B cell (primary cell): ENCODE measurements at regions not wholly inside any gene's neighbourhood (a gene's known extent, or its start where the extent isn't known, plus 50 kb on each side); places are given as distances from the start of the nearest gene placed in this dataset.

ENCODE experiments used
- ATAC-seq: fragments of 200-7000 bp; cut with Tn5 transposase; one replicate; pipeline ENCODE4 v1.10.0; 2021; ENCODE audit warnings: low read depth, mild to moderate bottlenecking, moderate number of reproducible peaks, moderate library complexity
- CTCF ChIA-PET: fragments of 350-600 bp; sonication (Branson Sonifier 250); formaldehyde crosslinking; loops from one replicate; lab custom pipeline; 2021; ENCODE audit warnings: antibody characterized with exemption, inconsistent platforms; lab: Charles Lee
- POLR2A ChIA-PET: fragments of 350-600 bp; sonication (Branson Sonifier 250); formaldehyde crosslinking; loops from one replicate; lab custom pipeline; 2021; ENCODE audit warnings: antibody characterized with exemption; lab: Charles Lee
- DNase-seq: peaks from one replicate; pipeline ENCODE4 v3.0.0; 2013
- H2AFZ ChIP-seq: 2 replicates; pipeline ENCODE4 v1.6.1; 2012; ENCODE audit warnings: mild to moderate bottlenecking, low read depth, low read length; ENCODE audit not compliant: insufficient read depth, poor library complexity, severe bottlenecking
- H3K27ac ChIP-seq, 2 donors: 1 replicate in 1 of 2; 2 replicates in 1 of 2; pipeline ENCODE4 v1.5.1; 2012 to 2013; ENCODE audit warnings: low read length in 2 of 2, mild to moderate bottlenecking in 2 of 2, moderate library complexity in 1 of 2
- H3K27me3 ChIP-seq, 4 experiments: fragments of 200-600 bp in 1 of 4; sonication (generic) in 1 of 4; replicated peaks in 1 of 4; 1 replicate in 2 of 4; 2 replicates in 2 of 4; pipeline versions ENCODE4 v1.6.1 to v1.7.0; 2013 to 2016; ENCODE audit warnings: low read length in 3 of 4, mild to moderate bottlenecking in 2 of 4, mixed read lengths in 1 of 4, moderate library complexity in 1 of 4; ENCODE audit not compliant: insufficient read depth in 4 of 4, control insufficient read depth in 3 of 4; ENCODE audit errors: control extremely low read depth in 1 of 4
- H3K36me3 ChIP-seq, 2 experiments: replicated peaks in 1 of 2; 1 replicate in 1 of 2; 2 replicates in 1 of 2; pipeline versions ENCODE4 v1.6.1 to v1.7.1; 2013; ENCODE audit warnings: low read length in 1 of 2; ENCODE audit not compliant: insufficient read depth in 2 of 2, control insufficient read depth in 1 of 2; ENCODE audit errors: control extremely low read depth in 1 of 2, extremely low read depth in 1 of 2
- H3K4me1 ChIP-seq, 2 donors: fragments of 200-600 bp in 1 of 2; sonication (generic) in 1 of 2; 1 replicate in 1 of 2; 2 replicates in 1 of 2; pipeline versions ENCODE4 v1.5.1 to v1.6.1; 2013 to 2017; ENCODE audit warnings: low read length in 2 of 2; ENCODE audit not compliant: control insufficient read depth in 2 of 2, insufficient read depth in 2 of 2
- H3K4me2 ChIP-seq: replicated peaks from 2 replicates; pipeline ENCODE3; 2012; ENCODE audit warnings: mild to moderate bottlenecking, low read depth, low read length; ENCODE audit not compliant: poor library complexity, severe bottlenecking
- H3K4me3 ChIP-seq, 5 experiments: fragments of 200-600 bp in 1 of 5; sonication (generic) in 1 of 5; 1 replicate in 3 of 5; 2 replicates in 2 of 5; pipeline versions ENCODE4 v1.5.1 to v1.7.0; 2011 to 2016; ENCODE audit warnings: low read length in 4 of 5, mild to moderate bottlenecking in 4 of 5, low read depth in 2 of 5, control low read depth in 1 of 5, moderate library complexity in 1 of 5; ENCODE audit not compliant: insufficient read depth in 1 of 5; ENCODE audit errors: control extremely low read depth in 1 of 5, extremely low read depth in 1 of 5
- H3K79me2 ChIP-seq: fragments of 200-600 bp; sonication (generic); one replicate; pipeline ENCODE4 v1.6.0; 2016; ENCODE audit warnings: low read length; ENCODE audit not compliant: control insufficient read depth, insufficient read depth
- H3K9ac ChIP-seq: fragments of 200-600 bp; sonication (generic); 2 replicates; pipeline ENCODE4 v1.6.1; 2017; ENCODE audit warnings: mild to moderate bottlenecking, low read length, moderate library complexity
- H3K9me3 ChIP-seq, 3 donors: one replicate each; pipeline versions ENCODE4 v1.6.1 to v1.7.1; 2013; ENCODE audit warnings: low read length in 2 of 3; ENCODE audit not compliant: control insufficient read depth in 2 of 3, insufficient read depth in 1 of 3; ENCODE audit errors: control extremely low read depth in 1 of 3
- H4K20me1 ChIP-seq: 2 replicates; pipeline ENCODE4 v1.6.0; 2012; ENCODE audit warnings: mild to moderate bottlenecking, low read length; ENCODE audit not compliant: insufficient read depth, control insufficient read depth, poor library complexity, severe bottlenecking
- H3K27ac Mint-ChIP-seq: one replicate; pipeline ENCODE4 v1.8.0; 2021; ENCODE audit warnings: mixed read lengths
- H3K27me3 Mint-ChIP-seq: one replicate; pipeline ENCODE4 v1.8.0; 2021; ENCODE audit warnings: mixed read lengths
- H3K4me1 Mint-ChIP-seq: one replicate; pipeline ENCODE4 v1.8.0; 2021; ENCODE audit warnings: mixed read lengths
- H3K4me3 Mint-ChIP-seq: one replicate; pipeline ENCODE4 v1.8.0; 2021; ENCODE audit warnings: mixed read lengths
- H3K9me3 Mint-ChIP-seq: one replicate; pipeline ENCODE4 v1.8.0; 2022; ENCODE audit warnings: mixed read lengths; ENCODE audit not compliant: insufficient read depth
- EZH2 ChIP-seq: IDR thresholded peaks from 2 replicates; pipeline ENCODE4 v1.6.1; 2012; ENCODE audit warnings: borderline replicate concordance, low read depth, mild to moderate bottlenecking, moderate library complexity, low read length; ENCODE audit not compliant: insufficient read depth, poor library complexity, severe bottlenecking
- WGBS: methylation state at CpG from one replicate; pipeline ENCODE4 v1.1.5; 2013; ENCODE audit warnings: missing lambda C conversion rate; ENCODE audit not compliant: insufficient coverage; 5-methylcytosine and 5-hydroxymethylcytosine counted together
- intact Hi-C: fragments of 100-400 bp; cut with micrococcal nuclease; formaldehyde crosslinking; loops from one replicate; pipeline ENCODE4 v1.10.0; 2022
- TF ChIP-seq, protein P1 (sequence below): fragments of 200-600 bp; IDR thresholded peaks from one replicate; pipeline ENCODE4 v1.8.0; 2022; ENCODE audit warnings: antibody characterized with exemption, mild to moderate bottlenecking

DNA sequence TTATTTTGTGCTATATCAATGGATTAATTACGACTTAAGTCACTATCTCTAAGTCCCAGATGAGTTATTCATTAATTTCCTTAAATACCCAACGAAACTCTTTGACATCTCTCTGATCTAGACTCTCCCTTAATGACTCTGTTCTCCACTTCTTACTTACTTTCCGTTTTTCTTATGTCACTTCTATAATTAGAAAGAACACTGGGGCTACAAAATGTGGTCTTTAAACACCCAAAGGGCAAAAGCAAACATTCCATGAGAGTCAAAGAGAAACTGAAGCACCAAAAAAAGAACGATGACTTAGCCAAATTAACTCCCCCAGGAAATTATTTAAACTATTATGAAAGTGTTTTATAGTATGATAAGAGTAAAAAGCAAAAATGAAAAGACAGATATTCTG lies 166.4 kb upstream of the UBE2E2 start:
- ATAC-seq (no peak), DNase-seq (no peak)
- WGBS: no CpG with 5 or more reads among the region's 4 CpGs
- ChIA-PET CTCF (no interaction called here), POLR2A (no interaction called here)
- Histone ChIP-seq H3K27ac (no peak overlapping the region), H3K4me3 (no peak overlapping the region), H3K79me2 (no peaks in the 10 kb centered on the region), H3K4me2 (no peak overlapping the region), H4K20me1 (no peaks in the 10 kb centered on the region), H2AFZ (no peak overlapping the region), H3K9ac (no peak overlapping the region), H3K27me3 (no peaks in the 10 kb centered on the region), H3K36me3 (no peaks in the 10 kb centered on the region), H3K9me3 (no peaks in the 10 kb centered on the region), H3K4me1 (peaks cover 7 to 9% of the 10 kb centered on the region in 2 donors)
- Mint-ChIP-seq H3K4me3 (no peak overlapping the region), H3K27me3 (peaks cover 12% of the 10 kb centered on the region), H3K27ac (no peak overlapping the region), H3K4me1 (peaks cover 18% of the 10 kb centered on the region), H3K9me3 (no peaks in the 10 kb centered on the region)
- intact Hi-C loops: no loop called here
- no peak for TF ChIP-seq EZH2
- TF ChIP-seq, protein P1, sequence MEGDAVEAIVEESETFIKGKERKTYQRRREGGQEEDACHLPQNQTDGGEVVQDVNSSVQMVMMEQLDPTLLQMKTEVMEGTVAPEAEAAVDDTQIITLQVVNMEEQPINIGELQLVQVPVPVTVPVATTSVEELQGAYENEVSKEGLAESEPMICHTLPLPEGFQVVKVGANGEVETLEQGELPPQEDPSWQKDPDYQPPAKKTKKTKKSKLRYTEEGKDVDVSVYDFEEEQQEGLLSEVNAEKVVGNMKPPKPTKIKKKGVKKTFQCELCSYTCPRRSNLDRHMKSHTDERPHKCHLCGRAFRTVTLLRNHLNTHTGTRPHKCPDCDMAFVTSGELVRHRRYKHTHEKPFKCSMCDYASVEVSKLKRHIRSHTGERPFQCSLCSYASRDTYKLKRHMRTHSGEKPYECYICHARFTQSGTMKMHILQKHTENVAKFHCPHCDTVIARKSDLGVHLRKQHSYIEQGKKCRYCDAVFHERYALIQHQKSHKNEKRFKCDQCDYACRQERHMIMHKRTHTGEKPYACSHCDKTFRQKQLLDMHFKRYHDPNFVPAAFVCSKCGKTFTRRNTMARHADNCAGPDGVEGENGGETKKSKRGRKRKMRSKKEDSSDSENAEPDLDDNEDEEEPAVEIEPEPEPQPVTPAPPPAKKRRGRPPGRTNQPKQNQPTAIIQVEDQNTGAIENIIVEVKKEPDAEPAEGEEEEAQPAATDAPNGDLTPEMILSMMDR: no peak

DNA sequence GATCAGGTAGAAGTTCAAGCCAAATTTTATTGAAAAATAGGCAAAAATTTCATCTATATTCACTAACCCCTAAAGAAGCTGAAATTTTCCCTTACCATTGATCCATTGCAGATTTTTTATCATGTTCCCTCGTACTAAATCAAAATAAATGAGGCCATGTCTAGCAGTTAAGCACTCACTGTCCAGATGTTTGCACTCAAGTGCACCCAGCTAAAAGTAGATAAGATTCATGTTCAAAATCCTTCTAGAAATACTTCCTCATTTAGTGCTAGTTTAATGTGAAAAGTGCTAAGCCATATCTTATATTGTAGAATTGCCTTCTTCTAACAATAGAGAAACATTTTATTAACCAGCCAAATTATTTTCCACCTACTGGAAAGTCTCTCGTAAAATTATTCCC lies 164.7 kb upstream of the UBE2E2 start:
- intact Hi-C loops: no loop called here
- no peak overlapping the region for H3K27ac ChIP-seq
- no peak overlapping the region for H3K4me3 Mint-ChIP-seq
- TF ChIP-seq EZH2: no peak
- TF ChIP-seq, protein P1: no peak
- no peaks in the 10 kb centered on the region for H3K9me3 ChIP-seq
- no peaks in the 10 kb centered on the region for H3K9me3 Mint-ChIP-seq
- H3K36me3 ChIP-seq: no peaks in the 10 kb centered on the region
- peaks cover 7 to 9% of the 10 kb centered on the region in 2 donors for H3K4me1 ChIP-seq
- no peak overlapping the region for H3K4me2 ChIP-seq
- peaks cover 11% of the 10 kb centered on the region for H3K27me3 Mint-ChIP-seq
- 40% methylated on average over 1 of the region's 2 CpGs for WGBS
- H3K9ac ChIP-seq: no peak overlapping the region
- H3K27me3 ChIP-seq: no peaks in the 10 kb centered on the region
- no peaks in the 10 kb centered on the region for H4K20me1 ChIP-seq
- H3K79me2 ChIP-seq: no peaks in the 10 kb centered on the region
- DNase-seq: no peak
- CTCF ChIA-PET: interaction anchor here (0.8 kb wide), 1 partner anchor 106 kb away, joined by 3 read pairs; no protein-coding TSS in a partner anchor
- H3K27ac Mint-ChIP-seq: no peak overlapping the region
- no peak for ATAC-seq
- H3K4me3 ChIP-seq: no peak overlapping the region
- POLR2A ChIA-PET: no interaction called here
- no peak overlapping the region for H2AFZ ChIP-seq
- peaks cover 18% of the 10 kb centered on the region for H3K4me1 Mint-ChIP-seq
